T47D (cell line): ENCODE measurements at regions not wholly inside any gene's neighbourhood (a gene's known extent, or its start where the extent isn't known, plus 50 kb on each side); places are given as distances from the start of the nearest gene placed in this dataset.

Experiments used
- DNase-seq, 2 experiments: peaks; one replicate each; pipeline versions ENCODE4 v3.0.0 to v3.0.0-alpha.2; 2011 to 2012; ENCODE audit warnings: low read depth in 1 of 2, low spot score in 1 of 2
- JUND ChIP-seq: IDR thresholded peaks from 2 replicates; pipeline ENCODE4 v1.6.1; 2012; ENCODE audit warnings: low read depth
- in situ Hi-C: cut with HindIII; loops from 2 replicates; pipeline ENCODE4 v1.10.0; 2016; ENCODE audit warnings: low sequenced_read_pairs, low pct_unique_long_range_greater_than_20kb

GRCh38 chr13:67445436-67445835 lies 215.3 kb upstream of the PCDH9 start:
- no peak for DNase-seq
- no peak for TF ChIP-seq JUND
- in situ Hi-C loops: no loop called here

GRCh38 chr13:67443923-67444322 lies 213.8 kb upstream of the PCDH9 start:
- in situ Hi-C loops: no loop called here
- DNase-seq: no peak
- TF ChIP-seq JUND: no peak

GRCh38 chr13:67440236-67440975 lies 210.3 kb upstream of the PCDH9 start:
- in situ Hi-C loops: no loop called here
- no peak for TF ChIP-seq JUND

GRCh38 chr13:67439365-67439764 lies 209.2 kb upstream of the PCDH9 start:
- TF ChIP-seq JUND: no peak

More at GRCh38 chr13:67440236-67440975, 210.3 kb upstream of the PCDH9 start:
- DNase-seq: no peak

GRCh38 chr13:67438465-67438864 lies 208.3 kb upstream of the PCDH9 start:
- TF ChIP-seq JUND: no peak
- in situ Hi-C loops: no loop called here
- DNase-seq: peak in 1 of 2 experiments; percentile 56

More at GRCh38 chr13:67439365-67439764, 209.2 kb upstream of the PCDH9 start:
- DNase-seq: no peak
- in situ Hi-C loops: no loop called here

GRCh38 chr13:67437244-67437643 lies 207.1 kb upstream of the PCDH9 start:
- no peak for TF ChIP-seq JUND
- no peak for DNase-seq
- in situ Hi-C loops: no loop called here

- TF ChIP-seq JUND: no peak
- no peak for DNase-seq
- in situ Hi-C loops: no loop called here
These were observed 191.3 kb upstream of the PCDH9 start for GRCh38 chr13:67421475-67421874.

GRCh38 chr13:67416047-67416925 lies 186.2 kb upstream of the PCDH9 start:
- TF ChIP-seq JUND: no peak
- DNase-seq: peak in 1 of 2 experiments; percentile 38
- in situ Hi-C loops: no loop called here

- DNase-seq: no peak
- in situ Hi-C loops: no loop called here
These were observed 180.5 kb upstream of the PCDH9 start for GRCh38 chr13:67410645-67411044.

GRCh38 chr13:67408798-67409197 lies 178.7 kb upstream of the PCDH9 start:
- in situ Hi-C loops: no loop called here
- no peak for TF ChIP-seq JUND
- no peak for DNase-seq

More at GRCh38 chr13:67410645-67411044, 180.5 kb upstream of the PCDH9 start:
- no peak for TF ChIP-seq JUND

- no peak for DNase-seq
- TF ChIP-seq JUND: no peak
- in situ Hi-C loops: no loop called here
These were observed 172.4 kb upstream of the PCDH9 start for GRCh38 chr13:67402546-67402945.

GRCh38 chr13:67395577-67395976 lies 165.4 kb upstream of the PCDH9 start:
- in situ Hi-C loops: no loop called here
- no peak for TF ChIP-seq JUND
- DNase-seq: no peak

GRCh38 chr13:67392014-67392413 lies 161.9 kb upstream of the PCDH9 start:
- in situ Hi-C loops: no loop called here
- DNase-seq: no peak
- no peak for TF ChIP-seq JUND
